WTC11 (cell line): ENCODE measurements at regions not wholly inside any gene's neighbourhood (a gene's known extent, or its start where the extent isn't known, plus 50 kb on each side); places are given as distances from the start of the nearest gene placed in this dataset.

Experiments used
- ATAC-seq: fragments of 200-7000 bp; cut with Tn5 transposase; 2 replicates; pipeline ENCODE4 v1.10.0; 2021; ENCODE audit warnings: mild to moderate bottlenecking, moderate library complexity
- CTCF ChIA-PET: fragments of 300-600 bp; sonication (Branson Sonifier 250); formaldehyde crosslinking; loops from one replicate; lab custom pipeline; 2021; ENCODE audit warnings: antibody characterized with exemption; lab: Charles Lee
- POLR2A ChIA-PET: fragments of 350-600 bp; sonication (Branson Sonifier 250); formaldehyde crosslinking; loops from one replicate; lab custom pipeline; 2021; ENCODE audit warnings: antibody characterized with exemption; lab: Charles Lee
- DNase-seq: peaks from one replicate; pipeline ENCODE4 v3.0.0; 2021; ENCODE audit warnings: low spot score
- H3K27ac Mint-ChIP-seq: 2 replicates; pipeline ENCODE4 v1.8.0; 2021; ENCODE audit warnings: mixed read lengths
- H3K27me3 Mint-ChIP-seq: 2 replicates; pipeline ENCODE4 v1.8.0; 2021; ENCODE audit warnings: low read depth, mild to moderate bottlenecking, moderate library complexity, mixed read lengths
- H3K36me3 Mint-ChIP-seq: 2 replicates; pipeline ENCODE4 v1.8.0; 2021; ENCODE audit warnings: mixed read lengths
- H3K4me1 Mint-ChIP-seq: 2 replicates; pipeline ENCODE4 v1.8.0; 2022; ENCODE audit warnings: mixed read lengths
- H3K4me3 Mint-ChIP-seq: 2 replicates; pipeline ENCODE4 v1.8.0; 2021; ENCODE audit warnings: mild to moderate bottlenecking, moderate library complexity, mixed read lengths
- H3K9me3 Mint-ChIP-seq: 2 replicates; pipeline ENCODE4 v1.8.0; 2021; ENCODE audit warnings: mixed read lengths
- AFF4 ChIP-seq: sonication (generic); formaldehyde crosslinking; IDR thresholded peaks from 2 replicates; pipeline ENCODE4 v1.8.1; 2023; ENCODE audit warnings: mild to moderate bottlenecking, missing genetic modification reagents, borderline replicate concordance
- ARID4B ChIP-seq: sonication (generic); formaldehyde crosslinking; IDR thresholded peaks from 2 replicates; pipeline ENCODE4 v1.8.0; 2023; ENCODE audit warnings: missing genetic modification reagents, mild to moderate bottlenecking, borderline replicate concordance
- ATF3 ChIP-seq: sonication (generic); formaldehyde crosslinking; conservative IDR thresholded peaks from 2 replicates; pipeline ENCODE4 v1.8.1; 2022; ENCODE audit warnings: mild to moderate bottlenecking, missing genetic modification reagents
- CDX4 ChIP-seq: fragments of 250-450 bp; sonication (Bioruptor Pico); IDR thresholded peaks from 2 replicates; pipeline ENCODE4 v1.9.0; 2021; ENCODE audit warnings: moderate library complexity, mild to moderate bottlenecking, inconsistent platforms, borderline replicate concordance
- CREM ChIP-seq: sonication (generic); formaldehyde crosslinking; IDR thresholded peaks from 2 replicates; pipeline ENCODE4 v1.8.1; 2022; ENCODE audit warnings: mild to moderate bottlenecking, missing genetic modification reagents, moderate library complexity
- E2F4 ChIP-seq: sonication (generic); formaldehyde crosslinking; IDR thresholded peaks from 2 replicates; pipeline ENCODE4 v1.8.1; 2022; ENCODE audit warnings: low read depth, mild to moderate bottlenecking, moderate library complexity, missing genetic modification reagents, borderline replicate concordance
- JUN ChIP-seq: sonication (generic); formaldehyde crosslinking; IDR thresholded peaks from 2 replicates; pipeline ENCODE4 v1.8.0; 2023; ENCODE audit warnings: mild to moderate bottlenecking, missing genetic modification reagents
- MAX ChIP-seq: sonication (generic); formaldehyde crosslinking; IDR thresholded peaks from 2 replicates; pipeline ENCODE4 v1.8.0; 2022; ENCODE audit warnings: mild to moderate bottlenecking, missing genetic modification reagents
- NFYB ChIP-seq: sonication (generic); formaldehyde crosslinking; conservative IDR thresholded peaks from 2 replicates; pipeline ENCODE4 v1.8.0; 2022; ENCODE audit warnings: low read depth, missing genetic modification reagents
- PRRX2 ChIP-seq: fragments of 250-450 bp; sonication (Bioruptor Pico); IDR thresholded peaks from 2 replicates; pipeline ENCODE4 v1.8.0; 2021; ENCODE audit warnings: mild to moderate bottlenecking
- RELA ChIP-seq: sonication (generic); formaldehyde crosslinking; IDR thresholded peaks from 2 replicates; pipeline ENCODE4 v1.8.1; 2022; ENCODE audit warnings: missing genetic modification reagents, mild to moderate bottlenecking, borderline replicate concordance
- SMAD3 ChIP-seq: sonication (generic); formaldehyde crosslinking; IDR thresholded peaks from 2 replicates; pipeline ENCODE4 v1.8.0; 2022; ENCODE audit warnings: missing genetic modification reagents, mild to moderate bottlenecking, borderline replicate concordance
- ZBTB21 ChIP-seq: sonication (generic); formaldehyde crosslinking; IDR thresholded peaks from 2 replicates; pipeline ENCODE4 v1.8.1; 2023; ENCODE audit warnings: mild to moderate bottlenecking, missing genetic modification reagents, borderline replicate concordance
- ZNF121 ChIP-seq: sonication (generic); formaldehyde crosslinking; IDR thresholded peaks from 2 replicates; pipeline ENCODE4 v1.8.0; 2023; ENCODE audit warnings: missing genetic modification reagents
- ZNF219 ChIP-seq: sonication (generic); formaldehyde crosslinking; IDR thresholded peaks from 2 replicates; pipeline ENCODE4 v1.8.0; 2023; ENCODE audit warnings: missing genetic modification reagents, mild to moderate bottlenecking, borderline replicate concordance
- ZNF317 ChIP-seq: sonication (generic); formaldehyde crosslinking; IDR thresholded peaks from 2 replicates; pipeline ENCODE4 v1.8.1; 2023; ENCODE audit warnings: low read depth, mild to moderate bottlenecking, moderate library complexity, missing genetic modification reagents, borderline replicate concordance
- ZNF396 ChIP-seq: fragments of 250-450 bp; sonication (Bioruptor Pico); IDR thresholded peaks from 2 replicates; pipeline ENCODE4 v1.8.0; 2021; ENCODE audit warnings: mild to moderate bottlenecking, moderate library complexity, borderline replicate concordance
- ZNF512 ChIP-seq: sonication (generic); formaldehyde crosslinking; IDR thresholded peaks from 2 replicates; pipeline ENCODE4 v1.8.1; 2022; ENCODE audit warnings: missing genetic modification reagents, borderline replicate concordance

- H3K27ac Mint-ChIP-seq: no peak overlapping the region
- ATAC-seq: no peak
Observed at GRCh38 chr3:103306104-103306503, 871.3 kb downstream of the ZPLD1 start.

GRCh38 chr3:103308921-103309320 is 874.1 kb downstream of the ZPLD1 start:
- no peaks in the 10 kb centered on the region for H3K9me3 Mint-ChIP-seq
- H3K36me3 Mint-ChIP-seq: no peaks in the 10 kb centered on the region
- POLR2A ChIA-PET: no interaction called here
- DNase-seq: peak; percentile 24
- peak; percentile 93 for ATAC-seq
- CTCF ChIA-PET: no interaction called here
- H3K4me1 Mint-ChIP-seq: no peaks in the 10 kb centered on the region
- H3K4me3 Mint-ChIP-seq: no peak overlapping the region
- no peak overlapping the region for H3K27ac Mint-ChIP-seq
- no peak for TF ChIP-seq CDX4 (CRISPR knock-in tag)
- TF ChIP-seq PRRX2 (CRISPR knock-in tag): no peak
- TF ChIP-seq, all 79 proteins: peak for 0
- no peaks in the 10 kb centered on the region for H3K27me3 Mint-ChIP-seq

More at GRCh38 chr3:103306104-103306503, 871.3 kb downstream of the ZPLD1 start:
- no peaks in the 10 kb centered on the region for H3K36me3 Mint-ChIP-seq
- no peaks in the 10 kb centered on the region for H3K4me1 Mint-ChIP-seq
- ChIA-PET POLR2A (no interaction called here), CTCF (interaction anchor here (1.0 kb wide), 1 partner anchor 10 kb away, joined by 3 read pairs; no protein-coding TSS in a partner anchor)
- no peaks in the 10 kb centered on the region for H3K9me3 Mint-ChIP-seq
- no peak overlapping the region for H3K4me3 Mint-ChIP-seq
- TF ChIP-seq PRRX2 (CRISPR knock-in tag) (no peak), ZNF121 (CRISPR knock-in tag) (no peak), ZBTB21 (no peak), ZNF396 (no peak), CREM (no peak), RELA (CRISPR knock-in tag) (no peak), ZNF219 (CRISPR knock-in tag) (no peak), ATF3 (CRISPR knock-in tag) (no peak)
- peaks cover 11% of the 10 kb centered on the region for H3K27me3 Mint-ChIP-seq
- DNase-seq: no peak

- CTCF ChIA-PET: interaction anchor here (1.4 kb wide), 1 partner anchor 646 kb away, joined by 4 read pairs; no protein-coding TSS in a partner anchor
- Mint-ChIP-seq H3K9me3 (peaks cover 14% of the 10 kb centered on the region), H3K36me3 (peaks cover 4% of the 10 kb centered on the region), H3K27ac (no peak overlapping the region), H3K4me1 (peaks cover 11% of the 10 kb centered on the region), H3K27me3 (no peaks in the 10 kb centered on the region), H3K4me3 (no peak overlapping the region)
- ATAC-seq: peak; percentile 38; the same call in 1 of the 2 replicates
- DNase-seq: no peak
- POLR2A ChIA-PET: no interaction called here
- TF ChIP-seq SMAD3 (CRISPR knock-in tag) (no peak), ZNF512 (no peak), E2F4 (no peak), CDX4 (CRISPR knock-in tag) (no peak), JUN (no peak), ZNF317 (no peak), ZBTB21 (no peak), ARID4B (no peak), AFF4 (CRISPR knock-in tag) (no peak), MAX (CRISPR knock-in tag) (no peak), NFYB (CRISPR knock-in tag) (no peak)
Observed at GRCh38 chr3:103319912-103320311, 885.1 kb downstream of the ZPLD1 start.
